IPS DF 4.7 (cell line): ENCODE measurements at regions not wholly inside any gene's neighbourhood (a gene's known extent, or its start where the extent isn't known, plus 50 kb on each side); places are given as distances from the start of the nearest gene placed in this dataset.
"Not testable (repeated sequence)": the region's sequence is repeated elsewhere in the genome, so short reads cannot be mapped to it uniquely, and the experiment has no call there.

Source experiments
- DNase-seq: peaks from one replicate; pipeline ENCODE4 v3.0.0-alpha.2; 2013; ENCODE audit warnings: low spot score; ENCODE audit errors: extremely low read depth

DNA sequence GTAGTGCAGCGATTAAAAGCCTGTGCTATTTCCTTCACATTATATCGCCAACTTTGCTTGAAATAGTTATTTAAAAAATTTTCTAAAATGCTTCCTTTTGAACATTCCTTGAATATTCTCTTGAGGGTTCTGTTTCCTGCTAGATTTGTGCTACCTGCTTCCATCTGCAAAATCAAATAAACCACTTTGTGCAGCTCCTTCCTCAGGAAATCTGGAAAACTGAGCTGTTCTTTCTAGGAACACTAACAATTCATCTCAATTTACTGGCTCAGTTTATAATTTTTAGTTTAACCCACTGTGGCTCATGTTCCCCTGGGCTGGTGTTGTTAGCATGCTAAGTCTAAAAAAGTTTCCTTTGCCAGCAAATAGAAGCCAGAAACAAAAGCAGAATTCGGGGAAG, 88.1 kb upstream of the LCORL start:
- DNase-seq, result no peak

DNA sequence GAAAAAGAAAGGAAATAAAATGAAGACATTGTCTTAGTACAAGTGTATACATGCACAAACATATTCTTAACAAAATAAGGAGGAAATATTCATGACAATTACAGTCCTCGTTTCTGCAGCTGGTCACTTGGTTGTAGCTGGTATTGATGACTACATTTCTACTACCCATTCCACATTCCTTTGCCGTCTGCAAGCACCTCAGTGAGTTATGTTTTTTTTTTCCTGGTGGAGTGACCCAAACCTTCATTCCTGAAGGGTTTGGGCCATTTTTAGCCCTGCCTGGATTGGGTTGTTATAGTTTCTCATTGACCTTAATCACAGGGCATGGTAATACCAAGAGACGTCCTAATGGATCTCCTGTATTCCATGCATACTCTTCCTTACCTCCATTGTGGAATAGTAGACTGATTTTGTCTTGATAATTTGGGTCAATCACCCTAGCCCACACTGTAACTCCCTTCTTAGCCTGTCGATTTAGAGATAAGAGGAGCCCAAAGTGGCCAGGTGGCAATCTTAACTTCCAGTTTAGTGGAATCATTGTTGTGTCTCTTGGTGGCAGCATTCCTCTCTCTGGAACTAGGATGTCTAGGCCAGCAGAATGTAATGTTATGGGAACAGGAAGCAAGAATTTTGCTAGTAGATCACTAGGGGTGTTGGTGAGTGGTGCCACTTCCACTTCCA, 86.4 kb upstream of the LCORL start:
- DNase-seq, result not testable (repeated sequence)

GRCh38 chr4:18106620-18107019, 85.1 kb upstream of the LCORL start:
- no peak for DNase-seq

DNA sequence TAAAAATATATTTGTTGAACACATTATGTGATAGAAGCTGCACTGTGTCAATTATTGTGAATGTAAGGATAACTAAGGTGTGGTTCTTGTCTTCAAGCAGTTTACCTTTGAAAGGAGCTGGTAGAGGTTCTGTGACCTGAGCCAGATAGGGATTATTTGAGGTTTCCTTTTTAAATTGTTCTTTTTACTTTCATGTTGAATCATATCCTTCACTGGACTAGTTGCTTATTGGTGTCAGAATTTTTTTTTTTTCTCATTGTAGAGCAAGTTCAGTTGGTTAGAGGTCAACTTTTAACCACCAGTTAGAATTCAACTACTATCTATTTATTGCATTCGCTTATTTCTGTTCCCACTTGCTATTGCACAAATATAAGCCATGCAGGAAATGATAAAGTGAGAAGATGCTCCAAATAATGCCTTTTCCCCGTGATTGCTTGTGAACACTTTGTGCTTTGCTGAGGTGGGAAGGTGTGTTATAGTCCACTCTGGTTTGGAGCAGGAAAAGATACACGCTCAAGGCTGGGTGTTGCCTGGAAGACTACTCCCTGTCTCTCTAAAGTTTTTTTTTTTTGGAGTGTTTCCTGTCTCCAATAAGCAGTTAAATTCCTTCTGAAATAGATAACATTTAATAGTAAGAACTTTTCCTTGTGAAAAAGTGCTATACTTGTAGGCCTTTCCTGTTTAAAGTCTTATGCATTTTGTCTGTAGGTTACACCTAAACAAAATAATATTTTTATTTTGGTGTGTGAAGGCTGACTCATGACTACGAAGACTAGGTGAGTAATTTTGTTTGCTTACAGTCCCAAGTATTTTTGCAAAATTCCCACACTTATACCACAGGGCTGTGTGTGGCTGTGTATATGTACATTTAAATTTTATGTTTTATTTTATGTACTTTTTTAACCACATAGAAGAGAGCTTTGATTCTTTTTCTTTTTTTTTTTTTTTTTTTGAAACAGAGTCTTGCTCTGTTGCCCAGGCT, 83.8 kb upstream of the LCORL start:
- DNase-seq, result no peak

- DNase-seq, result no peak
Observed at GRCh38 chr4:18103876-18104605, 82.5 kb upstream of the LCORL start.

DNA sequence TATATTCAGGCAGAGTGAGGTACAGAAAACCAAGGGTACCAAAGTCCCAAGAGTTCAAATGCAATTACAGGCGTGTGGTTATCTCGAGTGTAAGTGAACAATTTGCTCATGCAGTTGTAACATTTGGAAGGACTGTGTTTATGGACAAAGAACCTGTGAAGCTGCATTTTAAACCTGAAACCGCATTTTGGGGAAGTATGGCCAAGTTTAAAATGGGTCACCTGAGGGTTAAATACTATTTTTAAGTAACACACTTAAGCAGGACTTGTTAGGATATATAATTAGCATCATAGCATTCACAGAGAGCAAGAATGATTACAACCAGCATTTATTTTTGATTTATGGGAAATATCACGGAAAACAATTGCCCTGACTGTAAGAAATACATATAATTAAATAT, 79.1 kb upstream of the LCORL start:
- DNase-seq, result no peak

DNA sequence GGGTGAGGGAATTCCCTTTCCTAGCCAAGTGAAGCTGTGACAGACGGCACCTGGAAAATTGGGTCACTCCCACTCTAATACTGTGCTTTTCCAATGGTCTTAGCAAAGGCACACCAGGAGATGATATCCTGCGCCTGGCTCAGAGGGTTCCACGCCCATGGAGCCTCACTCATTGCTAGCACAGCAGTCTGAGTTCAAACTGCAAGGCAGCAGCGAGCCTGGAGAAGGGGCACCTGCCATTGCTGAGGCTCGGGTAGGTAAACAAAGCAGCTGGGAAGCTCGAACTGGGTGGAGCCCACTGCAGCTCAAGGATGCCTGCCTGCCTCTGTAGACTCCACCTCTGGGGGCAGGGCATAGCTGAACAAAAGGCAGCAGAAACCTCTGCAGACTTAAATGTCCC, 68.9 kb upstream of the LCORL start:
- DNase-seq, result not testable (repeated sequence)

DNA sequence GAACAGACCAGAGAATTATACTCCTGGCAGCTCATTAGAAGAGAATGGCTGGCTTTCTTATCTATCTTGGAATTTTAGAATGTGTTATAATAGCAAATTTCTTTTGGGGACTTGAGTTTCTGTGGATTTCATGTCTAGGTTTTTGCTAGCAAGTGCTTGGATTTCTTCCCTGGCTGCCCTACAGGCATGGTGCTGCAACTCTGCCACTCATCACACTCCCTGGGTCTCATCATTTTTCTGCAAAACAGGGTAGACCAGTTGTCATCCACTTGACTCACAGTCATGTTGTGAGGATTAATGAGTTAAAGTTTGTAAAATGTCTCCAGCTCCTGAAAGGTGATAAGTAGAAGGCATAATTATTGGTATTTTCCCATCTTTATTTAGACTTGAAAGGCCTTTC, 60.7 kb upstream of the LCORL start:
- DNase-seq, result no peak

GRCh38 chr4:18081708-18082107, 60.2 kb upstream of the LCORL start:
- DNase-seq, result no peak

GRCh38 chr4:18077808-18078207, 56.3 kb upstream of the LCORL start:
- no peak for DNase-seq

GRCh38 chr4:18075823-18076433, 54.4 kb upstream of the LCORL start:
- peak; percentile 44 for DNase-seq

GRCh38 chr4:18071894-18072293, 50.3 kb upstream of the LCORL start:
- DNase-seq, result no peak
